ENCODE measurements at regions not wholly inside any gene's neighbourhood (a gene's known extent, or its start where the extent isn't known, plus 50 kb on each side); places are given as distances from the start of the nearest gene placed in this dataset.
A peak's percentile ranks its signal among the peaks of the same experiment; 100 is the strongest.

- no peak for DNase-seq
These were observed 125.4 kb downstream of the SLC38A6 start for GRCh38 chr14:61106271-61106958.

GRCh38 chr14:61104358-61104757, 123.3 kb downstream of the SLC38A6 start:
- DNase-seq: no peak

- no peak for DNase-seq
These were observed 122.7 kb downstream of the SLC38A6 start for GRCh38 chr14:61103541-61104339.

- peak; percentile 99 for DNase-seq
These were observed 121.8 kb downstream of the SLC38A6 start for GRCh38 chr14:61102549-61103466.
